Stimulated activated CD4-positive, alpha-beta T cell treated with anti-CD3 and anti-CD28 coated beads, Interleukin-1b, Interleukin-23, amount 100 ng/mL, for 48 hours (primary cell): ENCODE measurements at regions not wholly inside any gene's neighbourhood (a gene's known extent, or its start where the extent isn't known, plus 50 kb on each side); places are given as distances from the start of the nearest gene placed in this dataset.

Experiments
- DNase-seq: peaks from one replicate; pipeline ENCODE4 v3.0.0-alpha.2; 2020

GRCh38 chr6:54718541-54719023 is 128.0 kb upstream of the FAM83B start:
- DNase-seq: no peak

GRCh38 chr6:54719131-54719530 is 127.4 kb upstream of the FAM83B start:
- no peak for DNase-seq

GRCh38 chr6:54719633-54720032 is 126.9 kb upstream of the FAM83B start:
- no peak for DNase-seq

GRCh38 chr6:54722328-54722727 is 124.2 kb upstream of the FAM83B start:
- no peak for DNase-seq

- no peak for DNase-seq
These were observed 116.9 kb upstream of the FAM83B start for GRCh38 chr6:54729716-54730115.

- DNase-seq: no peak
These were observed 115.6 kb upstream of the FAM83B start for GRCh38 chr6:54730767-54731630.

- DNase-seq: no peak
These were observed 109.3 kb upstream of the FAM83B start for GRCh38 chr6:54737247-54737646.

GRCh38 chr6:54747955-54748354 is 98.6 kb upstream of the FAM83B start:
- DNase-seq: no peak

GRCh38 chr6:54754406-54754805 is 92.2 kb upstream of the FAM83B start:
- no peak for DNase-seq

- no peak for DNase-seq
These were observed 88.2 kb upstream of the FAM83B start for GRCh38 chr6:54758340-54758739.

GRCh38 chr6:54768494-54768893 is 78.1 kb upstream of the FAM83B start:
- DNase-seq: no peak

- no peak for DNase-seq
These were observed 76.2 kb upstream of the FAM83B start for GRCh38 chr6:54770328-54770727.

- no peak for DNase-seq
These were observed 74.6 kb upstream of the FAM83B start for GRCh38 chr6:54771968-54772367.

- DNase-seq: no peak
These were observed 74.0 kb upstream of the FAM83B start for GRCh38 chr6:54772610-54773009.

- no peak for DNase-seq
These were observed 71.0 kb upstream of the FAM83B start for GRCh38 chr6:54775576-54775975.

GRCh38 chr6:54776891-54777290 is 69.7 kb upstream of the FAM83B start:
- no peak for DNase-seq

GRCh38 chr6:54778731-54779130 is 67.8 kb upstream of the FAM83B start:
- DNase-seq: no peak

GRCh38 chr6:54784011-54784410 is 62.6 kb upstream of the FAM83B start:
- DNase-seq: no peak

GRCh38 chr6:54786154-54786553 is 60.4 kb upstream of the FAM83B start:
- no peak for DNase-seq

- DNase-seq: no peak
These were observed 58.7 kb upstream of the FAM83B start for GRCh38 chr6:54787825-54788224.
